GM18498 (cell line): ENCODE measurements at regions not wholly inside any gene's neighbourhood (a gene's known extent, or its start where the extent isn't known, plus 50 kb on each side); places are given as distances from the start of the nearest gene placed in this dataset.

ENCODE experiments used
- ATAC-seq: cut with Tn5 transposase; IDR thresholded peaks from one replicate; pipeline ENCODE4 v1.9.1; 2021; ENCODE audit warnings: mild to moderate bottlenecking, moderate library complexity; ENCODE audit not compliant: unreplicated experiment

GRCh38 chr1:47627016-47627415, 189.2 kb downstream of the FOXD2 start:
- ATAC-seq, result no peak

- ATAC-seq, result no peak
Measured at GRCh38 chr1:47627471-47628370, 189.9 kb downstream of the FOXD2 start.

GRCh38 chr1:47629201-47629600, 191.4 kb downstream of the FOXD2 start:
- ATAC-seq, result no peak

GRCh38 chr1:47630346-47630745, 192.5 kb downstream of the FOXD2 start:
- ATAC-seq, result no peak

- no peak for ATAC-seq
Measured at GRCh38 chr1:47631411-47631995, 193.7 kb downstream of the FOXD2 start.

GRCh38 chr1:47635111-47635510, 197.3 kb downstream of the FOXD2 start:
- ATAC-seq, result no peak

GRCh38 chr1:47635597-47635996, 197.8 kb downstream of the FOXD2 start:
- no peak for ATAC-seq

GRCh38 chr1:47637111-47637685, 199.4 kb downstream of the FOXD2 start:
- no peak for ATAC-seq

GRCh38 chr1:47638240-47638639, 200.4 kb downstream of the FOXD2 start:
- no peak for ATAC-seq

- ATAC-seq, result no peak
Measured at GRCh38 chr1:47638713-47639112, 200.9 kb downstream of the FOXD2 start.

GRCh38 chr1:47643306-47644211, 205.7 kb downstream of the FOXD2 start:
- ATAC-seq, result no peak

GRCh38 chr1:47644212-47644573, 206.3 kb downstream of the FOXD2 start:
- ATAC-seq, result no peak

- ATAC-seq, result no peak
Measured at GRCh38 chr1:47645151-47645550, 207.3 kb downstream of the FOXD2 start.

- ATAC-seq, result no peak
Measured at GRCh38 chr1:47646676-47647075, 208.8 kb downstream of the FOXD2 start.

- ATAC-seq, result no peak
Measured at GRCh38 chr1:47647327-47647845, 209.5 kb downstream of the FOXD2 start.

GRCh38 chr1:47650205-47650604, 212.4 kb downstream of the FOXD2 start:
- no peak for ATAC-seq

GRCh38 chr1:47650611-47651010, 212.8 kb downstream of the FOXD2 start:
- no peak for ATAC-seq

GRCh38 chr1:47651311-47652089, 213.7 kb downstream of the FOXD2 start:
- no peak for ATAC-seq

GRCh38 chr1:47655521-47656300, 217.9 kb downstream of the FOXD2 start:
- ATAC-seq, result no peak
